ENCODE measurements at regions not wholly inside any gene's neighbourhood (a gene's known extent, or its start where the extent isn't known, plus 50 kb on each side); places are given as distances from the start of the nearest gene placed in this dataset.

DNA sequence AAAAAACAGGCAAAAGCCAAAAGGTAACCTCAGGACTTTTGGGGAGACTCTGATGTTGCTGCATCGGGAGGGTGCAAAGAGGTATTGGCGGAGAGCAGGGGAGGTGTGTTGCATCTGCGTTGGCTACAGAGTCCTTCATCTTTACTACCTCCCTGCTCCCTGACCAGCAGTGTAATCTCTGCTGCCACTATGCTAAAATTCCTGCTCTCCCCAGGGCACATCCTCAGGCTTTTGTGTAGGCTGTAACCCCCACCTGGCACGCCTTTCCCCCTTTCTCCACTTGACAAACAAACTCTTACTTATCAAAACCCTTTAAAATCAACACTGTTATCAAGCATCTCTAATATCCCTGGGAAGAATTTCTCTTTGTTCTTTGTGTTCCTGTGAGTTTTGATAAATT is 435.3 kb downstream of the HAPSTR1 start:
- H3K4me3 ChIP-seq (ENCODE audit: low read depth, low read length): no peak overlapping the region
- DNase-seq (ENCODE audit: low read depth): no peak
- TF ChIP-seq, protein P1, sequence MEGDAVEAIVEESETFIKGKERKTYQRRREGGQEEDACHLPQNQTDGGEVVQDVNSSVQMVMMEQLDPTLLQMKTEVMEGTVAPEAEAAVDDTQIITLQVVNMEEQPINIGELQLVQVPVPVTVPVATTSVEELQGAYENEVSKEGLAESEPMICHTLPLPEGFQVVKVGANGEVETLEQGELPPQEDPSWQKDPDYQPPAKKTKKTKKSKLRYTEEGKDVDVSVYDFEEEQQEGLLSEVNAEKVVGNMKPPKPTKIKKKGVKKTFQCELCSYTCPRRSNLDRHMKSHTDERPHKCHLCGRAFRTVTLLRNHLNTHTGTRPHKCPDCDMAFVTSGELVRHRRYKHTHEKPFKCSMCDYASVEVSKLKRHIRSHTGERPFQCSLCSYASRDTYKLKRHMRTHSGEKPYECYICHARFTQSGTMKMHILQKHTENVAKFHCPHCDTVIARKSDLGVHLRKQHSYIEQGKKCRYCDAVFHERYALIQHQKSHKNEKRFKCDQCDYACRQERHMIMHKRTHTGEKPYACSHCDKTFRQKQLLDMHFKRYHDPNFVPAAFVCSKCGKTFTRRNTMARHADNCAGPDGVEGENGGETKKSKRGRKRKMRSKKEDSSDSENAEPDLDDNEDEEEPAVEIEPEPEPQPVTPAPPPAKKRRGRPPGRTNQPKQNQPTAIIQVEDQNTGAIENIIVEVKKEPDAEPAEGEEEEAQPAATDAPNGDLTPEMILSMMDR (IDR thresholded peaks at IDR 0.05; ENCODE audit: insufficient read depth, low read depth, low read length): no peak

DNA sequence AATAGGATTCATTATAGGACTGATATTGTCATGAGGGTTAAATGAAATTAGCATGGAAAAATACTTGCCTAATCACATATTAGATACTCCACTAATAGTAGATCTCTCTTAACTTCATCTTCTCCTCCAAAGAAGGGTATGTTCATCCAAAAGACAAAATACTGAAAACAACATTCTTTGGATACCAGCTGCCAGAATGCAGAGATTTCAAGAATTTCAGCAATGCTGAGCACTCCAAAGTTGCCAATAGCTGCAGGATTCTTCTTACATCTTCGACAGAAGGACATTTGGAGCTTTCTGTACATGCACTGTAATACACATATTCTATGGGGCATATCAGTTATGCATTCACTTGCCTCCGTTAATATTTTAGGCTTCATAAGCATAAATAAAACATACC is 436.5 kb downstream of the HAPSTR1 start:
- H3K4me3 ChIP-seq (ENCODE audit: low read depth, low read length): no peak overlapping the region
- TF ChIP-seq, protein P1 (IDR thresholded peaks at IDR 0.05; ENCODE audit: insufficient read depth, low read depth, low read length): no peak
- no peak for DNase-seq (ENCODE audit: low read depth)

DNA sequence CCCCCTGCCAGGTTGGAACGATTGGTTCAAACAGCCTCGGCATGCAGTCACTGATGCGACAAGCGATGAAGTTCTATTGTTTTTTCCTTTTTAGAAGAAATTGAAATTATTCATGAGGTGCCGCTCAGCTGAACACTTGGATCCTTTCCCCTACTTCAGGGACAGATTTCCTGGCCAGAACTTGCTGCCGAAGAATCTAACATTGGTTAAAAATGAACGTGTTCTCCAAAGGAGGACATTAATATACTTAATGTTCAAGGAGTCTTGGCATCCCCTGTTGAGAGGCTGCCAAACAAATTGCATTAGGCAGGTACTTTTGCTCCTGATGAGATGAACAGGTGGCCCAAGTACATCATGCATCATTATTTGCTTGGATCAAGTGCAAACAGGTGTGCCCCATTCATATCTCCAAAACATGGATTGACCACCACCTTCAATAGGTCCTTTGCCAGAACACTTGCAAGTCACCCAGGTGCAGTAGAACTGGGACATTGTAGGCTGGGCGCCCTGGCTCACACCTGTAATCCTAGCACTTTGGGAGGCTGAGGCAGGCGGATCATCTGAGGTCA is 437.2 kb downstream of the HAPSTR1 start:
- TF ChIP-seq, protein P1 (IDR thresholded peaks at IDR 0.05; ENCODE audit: insufficient read depth, low read depth, low read length): no peak
- DNase-seq (ENCODE audit: low read depth): no peak
- no peak overlapping the region for H3K4me3 ChIP-seq (ENCODE audit: low read depth, low read length)

DNA sequence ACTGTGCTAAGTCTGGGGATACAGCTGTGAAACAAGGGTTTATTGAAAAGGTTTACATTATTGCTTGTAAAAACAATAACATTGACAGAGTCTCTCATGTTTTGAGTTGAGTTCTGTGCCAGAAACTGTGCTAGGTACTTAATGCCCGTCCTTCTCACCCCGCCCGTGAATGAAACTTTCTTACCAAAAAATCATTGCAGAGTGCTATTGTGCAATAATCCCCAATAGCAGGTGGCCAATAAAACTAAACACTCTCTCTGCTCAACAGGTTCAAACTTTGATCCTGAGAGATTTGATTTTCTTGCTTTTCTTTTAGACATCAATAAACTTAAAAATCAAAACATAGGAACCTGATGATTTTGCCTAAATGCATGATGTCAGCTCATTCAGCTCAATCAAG is 441.6 kb downstream of the HAPSTR1 start:
- TF ChIP-seq, protein P1 (IDR thresholded peaks at IDR 0.05; ENCODE audit: insufficient read depth, low read depth, low read length): no peak
- no peak overlapping the region for H3K4me3 ChIP-seq (ENCODE audit: low read depth, low read length)
- DNase-seq (ENCODE audit: low read depth): no peak

DNA sequence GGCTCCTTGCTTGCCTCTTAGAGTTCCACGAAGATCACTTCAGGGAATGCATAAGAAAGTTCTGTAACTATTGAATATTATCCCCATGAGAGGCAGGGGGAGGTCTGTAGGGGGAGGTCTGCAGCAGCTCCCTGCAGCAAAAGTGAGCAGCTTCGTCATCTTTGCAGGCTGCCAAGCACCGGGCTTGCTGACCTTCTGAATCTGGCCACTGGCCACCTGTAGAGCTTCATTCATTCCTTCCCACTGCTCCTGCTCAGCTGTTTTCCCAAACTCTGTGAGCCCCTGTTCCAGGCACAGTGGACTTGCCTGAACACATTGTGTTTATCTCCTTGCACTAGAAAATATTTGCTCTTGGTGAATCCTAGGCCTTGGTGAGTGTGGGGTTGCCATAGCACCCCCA is 443.3 kb downstream of the HAPSTR1 start:
- DNase-seq (ENCODE audit: low read depth): no peak
- TF ChIP-seq, protein P1 (IDR thresholded peaks at IDR 0.05; ENCODE audit: insufficient read depth, low read depth, low read length): no peak
- no peak overlapping the region for H3K4me3 ChIP-seq (ENCODE audit: low read depth, low read length)

DNA sequence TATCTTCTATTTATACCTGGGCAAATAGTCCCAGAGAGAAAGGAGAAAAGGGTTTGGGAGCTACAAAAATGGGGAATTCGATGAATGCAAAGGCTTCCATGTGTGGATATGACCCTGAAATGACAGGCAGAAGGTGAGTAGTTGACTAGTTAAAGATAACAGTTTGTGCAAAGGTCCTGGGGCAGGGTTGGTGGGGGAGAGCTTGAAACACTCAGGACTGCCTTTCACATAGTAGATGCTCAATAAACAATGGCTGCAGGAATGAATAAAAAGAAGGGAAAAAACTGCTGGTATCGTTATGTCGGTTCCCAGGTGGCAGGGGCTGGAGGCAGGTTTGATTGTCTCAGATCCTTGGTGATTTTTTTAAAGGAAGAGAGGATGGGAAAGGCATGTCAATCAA is 445.5 kb downstream of the HAPSTR1 start:
- TF ChIP-seq, protein P1 (IDR thresholded peaks at IDR 0.05; ENCODE audit: insufficient read depth, low read depth, low read length): no peak

DNA sequence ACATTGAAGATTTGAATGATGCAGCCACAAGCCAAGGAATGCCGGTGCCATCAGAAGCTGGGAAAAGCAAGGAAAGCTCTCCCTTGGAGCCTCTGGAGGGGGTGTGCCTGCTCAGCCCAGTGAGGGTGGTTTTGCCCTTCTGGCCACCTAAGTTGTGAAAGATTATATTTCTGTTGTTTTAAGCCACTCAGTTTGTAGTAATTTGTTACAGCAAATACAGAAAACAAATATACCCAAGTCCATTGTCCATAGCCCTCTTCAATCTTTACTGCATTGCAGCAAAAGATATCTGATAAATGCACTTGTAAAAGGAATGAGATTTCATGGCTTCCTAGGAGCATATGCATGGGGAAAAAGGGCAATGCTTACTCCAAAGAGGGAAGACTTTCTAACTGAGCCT is 447.9 kb downstream of the HAPSTR1 start:
- TF ChIP-seq, protein P1 (IDR thresholded peaks at IDR 0.05; ENCODE audit: insufficient read depth, low read depth, low read length): no peak
- no peak for DNase-seq (ENCODE audit: low read depth)
- no peak overlapping the region for H3K4me3 ChIP-seq (ENCODE audit: low read depth, low read length)

More for the DNA sequence above, 445.5 kb downstream of the HAPSTR1 start:
- H3K4me3 ChIP-seq (ENCODE audit: low read depth, low read length): no peak overlapping the region
- no peak for DNase-seq (ENCODE audit: low read depth)

All from fibroblast of villous mesenchyme (primary cell).